Ishikawa (cell line): ENCODE measurements at regions not wholly inside any gene's neighbourhood (a gene's known extent, or its start where the extent isn't known, plus 50 kb on each side); places are given as distances from the start of the nearest gene placed in this dataset.

Experiments
- CEBPB ChIP-seq: IDR thresholded peaks from 2 replicates; pipeline ENCODE4 v1.6.1; 2012
- CREB1 ChIP-seq: IDR thresholded peaks from 2 replicates; pipeline ENCODE4 v1.6.1; 2012; ENCODE audit warnings: low read depth
- EGR1 ChIP-seq: IDR thresholded peaks from 2 replicates; pipeline ENCODE4 v1.6.1; 2012
- EP300 ChIP-seq: IDR thresholded peaks from 2 replicates; pipeline ENCODE4 v1.6.1; 2012; ENCODE audit warnings: borderline replicate concordance
- FOXM1 ChIP-seq: IDR thresholded peaks from 2 replicates; pipeline ENCODE4 v1.6.1; 2012; ENCODE audit warnings: low read depth, borderline replicate concordance
- NFIC ChIP-seq: IDR thresholded peaks from 2 replicates; pipeline ENCODE4 v1.6.1; 2012
- RAD21 ChIP-seq: IDR thresholded peaks from 2 replicates; pipeline ENCODE4 v1.6.1; 2012; ENCODE audit warnings: low read depth
- TAF1 ChIP-seq: IDR thresholded peaks from 2 replicates; pipeline ENCODE4 v1.6.1; 2012; ENCODE audit warnings: low read depth, mild to moderate bottlenecking
- TCF12 ChIP-seq: IDR thresholded peaks from 2 replicates; pipeline ENCODE4 v1.6.1; 2012; ENCODE audit warnings: low read depth
- TEAD4 ChIP-seq: IDR thresholded peaks from 2 replicates; pipeline ENCODE4 v1.6.1; 2012
- USF1 ChIP-seq: IDR thresholded peaks from 2 replicates; pipeline ENCODE4 v1.6.1; 2012
- YY1 ChIP-seq: IDR thresholded peaks from 2 replicates; pipeline ENCODE4 v1.6.1; 2012; ENCODE audit warnings: low read depth
- ZBTB7A ChIP-seq: IDR thresholded peaks from 2 replicates; pipeline ENCODE4 v1.6.1; 2012; ENCODE audit warnings: low read depth
- TF ChIP-seq, protein P1 (sequence below): IDR thresholded peaks from 2 replicates; pipeline ENCODE4 v1.6.1; 2012; ENCODE audit warnings: low read depth, mild to moderate bottlenecking
- TF ChIP-seq, protein P2 (sequence below): IDR thresholded peaks from 2 replicates; pipeline ENCODE4 v1.6.1; 2012

GRCh38 chr2:37752766-37753165 is 81.3 kb upstream of the CDC42EP3 start:
- TF ChIP-seq TAF1, result no peak

DNA sequence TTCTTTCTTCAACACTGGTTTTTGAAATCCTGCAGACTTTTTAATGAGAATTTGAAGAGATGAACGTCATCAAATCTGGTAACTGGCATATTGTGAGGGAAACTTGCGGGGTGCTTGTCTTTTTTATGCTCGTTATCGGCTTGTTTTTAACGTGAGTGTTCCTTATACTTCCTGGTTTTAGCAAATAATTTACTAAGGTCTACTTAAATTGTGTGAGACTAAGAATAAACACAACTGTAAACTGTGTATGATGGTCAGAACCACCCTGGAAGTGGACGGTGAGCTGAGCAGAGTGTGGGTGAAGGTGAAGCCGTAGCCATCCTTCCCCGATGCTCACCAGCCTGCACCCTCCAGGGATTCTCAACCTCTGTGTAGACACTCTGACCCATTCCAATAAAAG is 82.3 kb upstream of the CDC42EP3 start:
- TF ChIP-seq USF1, result no peak
- no peak for TF ChIP-seq FOXM1
- TF ChIP-seq YY1, result no peak
- TF ChIP-seq, protein P1, sequence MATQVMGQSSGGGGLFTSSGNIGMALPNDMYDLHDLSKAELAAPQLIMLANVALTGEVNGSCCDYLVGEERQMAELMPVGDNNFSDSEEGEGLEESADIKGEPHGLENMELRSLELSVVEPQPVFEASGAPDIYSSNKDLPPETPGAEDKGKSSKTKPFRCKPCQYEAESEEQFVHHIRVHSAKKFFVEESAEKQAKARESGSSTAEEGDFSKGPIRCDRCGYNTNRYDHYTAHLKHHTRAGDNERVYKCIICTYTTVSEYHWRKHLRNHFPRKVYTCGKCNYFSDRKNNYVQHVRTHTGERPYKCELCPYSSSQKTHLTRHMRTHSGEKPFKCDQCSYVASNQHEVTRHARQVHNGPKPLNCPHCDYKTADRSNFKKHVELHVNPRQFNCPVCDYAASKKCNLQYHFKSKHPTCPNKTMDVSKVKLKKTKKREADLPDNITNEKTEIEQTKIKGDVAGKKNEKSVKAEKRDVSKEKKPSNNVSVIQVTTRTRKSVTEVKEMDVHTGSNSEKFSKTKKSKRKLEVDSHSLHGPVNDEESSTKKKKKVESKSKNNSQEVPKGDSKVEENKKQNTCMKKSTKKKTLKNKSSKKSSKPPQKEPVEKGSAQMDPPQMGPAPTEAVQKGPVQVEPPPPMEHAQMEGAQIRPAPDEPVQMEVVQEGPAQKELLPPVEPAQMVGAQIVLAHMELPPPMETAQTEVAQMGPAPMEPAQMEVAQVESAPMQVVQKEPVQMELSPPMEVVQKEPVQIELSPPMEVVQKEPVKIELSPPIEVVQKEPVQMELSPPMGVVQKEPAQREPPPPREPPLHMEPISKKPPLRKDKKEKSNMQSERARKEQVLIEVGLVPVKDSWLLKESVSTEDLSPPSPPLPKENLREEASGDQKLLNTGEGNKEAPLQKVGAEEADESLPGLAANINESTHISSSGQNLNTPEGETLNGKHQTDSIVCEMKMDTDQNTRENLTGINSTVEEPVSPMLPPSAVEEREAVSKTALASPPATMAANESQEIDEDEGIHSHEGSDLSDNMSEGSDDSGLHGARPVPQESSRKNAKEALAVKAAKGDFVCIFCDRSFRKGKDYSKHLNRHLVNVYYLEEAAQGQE, result no peak
- no peak for TF ChIP-seq TAF1
- no peak for TF ChIP-seq EGR1
- TF ChIP-seq EP300, result no peak
- no peak for TF ChIP-seq NFIC
- TF ChIP-seq TEAD4, result no peak
- no peak for TF ChIP-seq RAD21
- TF ChIP-seq ZBTB7A, result no peak
- TF ChIP-seq, protein P2, sequence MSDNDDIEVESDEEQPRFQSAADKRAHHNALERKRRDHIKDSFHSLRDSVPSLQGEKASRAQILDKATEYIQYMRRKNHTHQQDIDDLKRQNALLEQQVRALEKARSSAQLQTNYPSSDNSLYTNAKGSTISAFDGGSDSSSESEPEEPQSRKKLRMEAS, result no peak
- TF ChIP-seq TCF12, result no peak

- TF ChIP-seq TEAD4 (no peak), TCF12 (no peak), EGR1 (no peak), CREB1 (no peak)
These were observed 89.0 kb upstream of the CDC42EP3 start for GRCh38 chr2:37760471-37760870.

GRCh38 chr2:37764739-37765138 is 93.3 kb upstream of the CDC42EP3 start:
- TF ChIP-seq ZBTB7A (no peak), TAF1 (no peak), USF1 (no peak)

- TF ChIP-seq, protein P2, result no peak
- TF ChIP-seq TAF1, result no peak
- TF ChIP-seq, protein P1, result no peak
- no peak for TF ChIP-seq EGR1
- no peak for TF ChIP-seq USF1
- no peak for TF ChIP-seq NFIC
- no peak; the same call in 1 of the 2 replicates for TF ChIP-seq TEAD4
- no peak for TF ChIP-seq FOXM1
- TF ChIP-seq ZBTB7A, result no peak
- no peak for TF ChIP-seq RAD21
These were observed 94.7 kb upstream of the CDC42EP3 start for GRCh38 chr2:37766106-37766505.

GRCh38 chr2:37767046-37767445 is 95.6 kb upstream of the CDC42EP3 start:
- TF ChIP-seq TAF1, result no peak
- no peak for TF ChIP-seq CEBPB
- no peak for TF ChIP-seq EP300
- no peak for TF ChIP-seq TEAD4
- no peak for TF ChIP-seq ZBTB7A
- no peak for TF ChIP-seq USF1
- no peak for TF ChIP-seq FOXM1
- TF ChIP-seq CREB1, result no peak
- TF ChIP-seq, protein P2, result no peak
- no peak for TF ChIP-seq TCF12
- TF ChIP-seq, protein P1, result no peak
- TF ChIP-seq RAD21, result no peak
- no peak for TF ChIP-seq EGR1
- no peak for TF ChIP-seq YY1
- no peak for TF ChIP-seq NFIC
